ENCODE measurements at regions not wholly inside any gene's neighbourhood (a gene's known extent, or its start where the extent isn't known, plus 50 kb on each side); places are given as distances from the start of the nearest gene placed in this dataset.

DNA sequence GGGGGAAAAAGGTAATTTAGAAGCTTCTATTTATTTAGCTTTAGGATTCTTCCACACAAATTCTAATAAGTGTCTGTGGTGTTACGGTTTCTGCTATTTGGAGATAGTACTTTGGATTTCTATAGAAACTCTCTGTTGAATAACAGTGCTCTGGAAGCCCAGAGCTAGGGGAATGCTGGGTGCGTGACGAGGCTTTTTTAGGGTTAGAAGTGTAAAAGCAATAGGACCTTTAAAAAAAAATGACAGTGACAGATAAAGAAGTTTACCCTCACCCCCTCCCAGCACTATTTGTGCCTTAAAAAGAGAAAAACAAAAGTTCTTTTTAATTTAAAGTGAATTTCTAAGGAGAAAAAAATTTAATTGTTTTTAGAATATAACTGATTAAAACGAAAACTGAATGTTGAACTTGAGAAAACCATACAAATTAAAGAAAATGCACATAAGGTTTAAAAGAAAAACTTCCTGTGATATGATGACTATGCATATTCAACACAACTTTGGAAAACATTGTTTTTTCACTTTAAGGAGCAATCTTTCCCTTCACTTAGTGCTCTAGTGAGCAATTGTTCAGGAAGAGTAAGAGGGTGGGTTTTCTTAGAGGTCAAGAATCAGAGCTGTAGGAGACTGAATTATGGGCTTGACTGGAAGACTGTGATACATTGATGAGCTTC, 89.6 kb upstream of the RIPOR2 start:
- TF ChIP-seq CREB1 (IDR thresholded peaks at IDR 0.05; ENCODE audit: low read depth) (no peak), REST (IDR thresholded peaks at IDR 0.05; ENCODE audit: low read depth) (no peak), EP300 (IDR thresholded peaks at IDR 0.05; ENCODE audit: borderline replicate concordance) (no peak), FOXM1 (IDR thresholded peaks at IDR 0.05; ENCODE audit: borderline replicate concordance, low read depth) (no peak), ZBTB7A (IDR thresholded peaks at IDR 0.05; ENCODE audit: low read depth) (no peak), TCF12 (IDR thresholded peaks at IDR 0.05; ENCODE audit: low read depth) (no peak), TAF1 (IDR thresholded peaks at IDR 0.05; ENCODE audit: low read depth) (no peak), EGR1 (IDR thresholded peaks at IDR 0.05) (no peak)

DNA sequence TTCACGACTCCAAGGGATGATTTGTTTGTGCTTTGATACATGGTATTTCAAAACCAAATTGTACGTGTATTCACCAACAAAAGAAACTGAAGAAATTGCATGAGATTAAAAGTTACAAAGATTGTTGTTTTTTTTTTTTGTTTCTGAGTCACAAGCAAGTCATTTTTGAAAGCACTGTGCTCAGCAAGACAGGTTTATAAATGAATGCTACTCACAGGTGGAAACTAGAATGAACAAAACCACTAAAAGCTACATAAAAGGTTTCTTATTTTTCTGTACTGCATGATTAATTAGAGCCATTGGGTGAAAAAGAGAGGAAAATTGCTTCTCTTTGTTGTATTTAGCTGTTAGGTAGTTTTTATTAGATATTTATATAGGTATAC, 90.2 kb upstream of the RIPOR2 start:
- TF ChIP-seq CREB1 (IDR thresholded peaks at IDR 0.05; ENCODE audit: low read depth) (no peak), RAD21 (IDR thresholded peaks at IDR 0.05; ENCODE audit: low read depth) (no peak), REST (IDR thresholded peaks at IDR 0.05; ENCODE audit: low read depth) (no peak), TAF1 (IDR thresholded peaks at IDR 0.05; ENCODE audit: low read depth) (no peak), TCF12 (IDR thresholded peaks at IDR 0.05; ENCODE audit: low read depth) (no peak), NFIC (IDR thresholded peaks at IDR 0.05) (no peak), YY1 (IDR thresholded peaks at IDR 0.05; ENCODE audit: low read depth) (no peak), EGR1 (IDR thresholded peaks at IDR 0.05) (no peak), CEBPB (IDR thresholded peaks at IDR 0.05) (no peak), EP300 (IDR thresholded peaks at IDR 0.05; ENCODE audit: borderline replicate concordance) (no peak), FOXM1 (IDR thresholded peaks at IDR 0.05; ENCODE audit: borderline replicate concordance, low read depth) (no peak), ZBTB7A (IDR thresholded peaks at IDR 0.05; ENCODE audit: low read depth) (no peak), TEAD4 (IDR thresholded peaks at IDR 0.05) (no peak)
- TF ChIP-seq, protein P1, sequence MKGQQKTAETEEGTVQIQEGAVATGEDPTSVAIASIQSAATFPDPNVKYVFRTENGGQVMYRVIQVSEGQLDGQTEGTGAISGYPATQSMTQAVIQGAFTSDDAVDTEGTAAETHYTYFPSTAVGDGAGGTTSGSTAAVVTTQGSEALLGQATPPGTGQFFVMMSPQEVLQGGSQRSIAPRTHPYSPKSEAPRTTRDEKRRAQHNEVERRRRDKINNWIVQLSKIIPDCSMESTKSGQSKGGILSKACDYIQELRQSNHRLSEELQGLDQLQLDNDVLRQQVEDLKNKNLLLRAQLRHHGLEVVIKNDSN (IDR thresholded peaks at IDR 0.05): no peak
- TF ChIP-seq, protein P2, sequence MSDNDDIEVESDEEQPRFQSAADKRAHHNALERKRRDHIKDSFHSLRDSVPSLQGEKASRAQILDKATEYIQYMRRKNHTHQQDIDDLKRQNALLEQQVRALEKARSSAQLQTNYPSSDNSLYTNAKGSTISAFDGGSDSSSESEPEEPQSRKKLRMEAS (IDR thresholded peaks at IDR 0.05): no peak

GRCh38 chr6:25026723-25027122, 91.0 kb upstream of the RIPOR2 start:
- TF ChIP-seq, protein P1 (IDR thresholded peaks at IDR 0.05): no peak
- TF ChIP-seq EGR1 (IDR thresholded peaks at IDR 0.05) (no peak), CEBPB (IDR thresholded peaks at IDR 0.05) (no peak), YY1 (IDR thresholded peaks at IDR 0.05; ENCODE audit: low read depth) (no peak), NFIC (IDR thresholded peaks at IDR 0.05) (no peak), RAD21 (IDR thresholded peaks at IDR 0.05; ENCODE audit: low read depth) (no peak), REST (IDR thresholded peaks at IDR 0.05; ENCODE audit: low read depth) (no peak), TCF12 (IDR thresholded peaks at IDR 0.05; ENCODE audit: low read depth) (no peak)

GRCh38 chr6:25027221-25027916, 91.6 kb upstream of the RIPOR2 start:
- TF ChIP-seq, protein P2 (IDR thresholded peaks at IDR 0.05): no peak
- TF ChIP-seq EGR1 (IDR thresholded peaks at IDR 0.05) (no peak), RAD21 (IDR thresholded peaks at IDR 0.05; ENCODE audit: low read depth) (no peak), ZBTB7A (IDR thresholded peaks at IDR 0.05; ENCODE audit: low read depth) (no peak), EP300 (IDR thresholded peaks at IDR 0.05; ENCODE audit: borderline replicate concordance) (no peak)
